ENCODE measurements at regions not wholly inside any gene's neighbourhood (a gene's known extent, or its start where the extent isn't known, plus 50 kb on each side); places are given as distances from the start of the nearest gene placed in this dataset.

- no peak overlapping the region for H2AFZ ChIP-seq (ENCODE audit: control insufficient read depth, low read length)
- H3K79me2 ChIP-seq (ENCODE audit: control insufficient read depth, insufficient read depth, low read length) = no peaks in the 10 kb centered on the region
- no peak for TF ChIP-seq CTCF (optimal IDR thresholded peaks at IDR 0.05 in 1 of 3, IDR thresholded peaks at IDR 0.05 in 1 of 3, conservative IDR thresholded peaks at IDR 0.05 in 1 of 3; ENCODE audit: extremely low read depth in 1 of 3, insufficient read depth in 2 of 3, low read length in 3 of 3)
- TF ChIP-seq EZH2 (IDR thresholded peaks at IDR 0.05; ENCODE audit: low read length) = no peak
- no peaks in the 10 kb centered on the region for H3K27me3 ChIP-seq (ENCODE audit: control insufficient read depth, extremely low read depth, insufficient read depth, low read length)
- no peak overlapping the region for H3K27ac ChIP-seq (ENCODE audit: control insufficient read depth, insufficient read depth, low read length)
- H3K4me2 ChIP-seq (ENCODE audit: control insufficient read depth, extremely low read depth, insufficient read depth, low read depth, low read length) = no peak overlapping the region
- H3K9me1 ChIP-seq (ENCODE audit: control insufficient read depth, extremely low read depth, insufficient read depth, low read length) = no peaks in the 10 kb centered on the region
- no peaks in the 10 kb centered on the region for H3K4me1 ChIP-seq (ENCODE audit: control insufficient read depth, extremely low read depth, insufficient read depth, low read length)
- H3K9ac ChIP-seq (ENCODE audit: control insufficient read depth, extremely low read depth, insufficient read depth, low read length) = no peak overlapping the region
- H3K4me3 ChIP-seq (ENCODE audit: control insufficient read depth in 2 of 3, extremely low read depth in 1 of 3, insufficient read depth in 2 of 3, low read depth in 1 of 3, low read length in 3 of 3) = no peak overlapping the region
- no peaks in the 10 kb centered on the region for H4K20me1 ChIP-seq (ENCODE audit: control insufficient read depth, extremely low read depth, insufficient read depth, low read length)
- H3K36me3 ChIP-seq (ENCODE audit: control insufficient read depth in 2 of 2, extremely low read depth in 1 of 2, insufficient read depth in 2 of 2, low read length in 2 of 2) = no peaks in the 10 kb centered on the region
- DNase-seq (ENCODE audit: low read depth, low spot score) (no peak), FAIRE-seq (no peak)
- no peaks in the 10 kb centered on the region for H3K9me3 ChIP-seq (ENCODE audit: control insufficient read depth, low read depth, low read length)
- dilution Hi-C loops (cut with MboI; ENCODE audit: extremely low pct_ligation_motif_present, low sequenced_read_pairs) = no loop called here
Measured at GRCh38 chr2:210762604-210763588, 206.5 kb downstream of the CPS1 start.

DNA sequence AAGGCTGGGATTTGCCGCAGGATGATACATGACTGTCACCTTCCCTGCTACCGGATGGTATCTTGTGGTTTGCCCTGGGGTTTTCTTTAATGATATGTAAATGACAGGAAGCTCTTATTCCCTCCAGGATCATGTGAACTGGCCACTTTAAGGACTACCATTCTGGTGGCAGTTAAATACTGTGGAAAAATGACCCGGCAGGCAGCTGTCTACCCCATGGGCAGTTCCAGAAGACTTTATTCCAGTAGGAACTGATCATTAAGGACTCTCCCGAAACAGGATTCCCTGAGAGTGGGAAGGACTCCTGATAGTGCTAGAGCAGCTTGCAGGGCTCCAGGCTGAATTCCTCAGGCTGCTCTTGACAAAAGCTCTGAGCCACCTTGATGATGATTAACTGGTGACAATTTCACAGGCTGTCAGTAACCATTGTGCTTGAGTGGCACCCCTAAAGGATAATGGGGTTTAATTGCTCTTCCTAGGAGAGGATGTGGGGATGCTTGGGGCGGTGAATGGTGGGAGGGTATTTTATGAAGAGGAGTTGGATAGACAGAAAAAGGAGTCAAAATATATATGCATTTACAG lies 212.0 kb downstream of the CPS1 start:
- Histone ChIP-seq H3K27ac (ENCODE audit: control insufficient read depth, insufficient read depth, low read length) (no peak overlapping the region), H3K9me1 (ENCODE audit: control insufficient read depth, extremely low read depth, insufficient read depth, low read length) (no peaks in the 10 kb centered on the region), H3K27me3 (ENCODE audit: control insufficient read depth, extremely low read depth, insufficient read depth, low read length) (no peaks in the 10 kb centered on the region), H3K9me3 (ENCODE audit: control insufficient read depth, low read depth, low read length) (no peaks in the 10 kb centered on the region), H3K4me2 (ENCODE audit: control insufficient read depth, extremely low read depth, insufficient read depth, low read depth, low read length) (no peak overlapping the region), H3K79me2 (ENCODE audit: control insufficient read depth, insufficient read depth, low read length) (no peaks in the 10 kb centered on the region), H4K20me1 (ENCODE audit: control insufficient read depth, extremely low read depth, insufficient read depth, low read length) (no peaks in the 10 kb centered on the region), H2AFZ (ENCODE audit: control insufficient read depth, low read length) (no peak overlapping the region), H3K4me1 (ENCODE audit: control insufficient read depth, extremely low read depth, insufficient read depth, low read length) (no peaks in the 10 kb centered on the region), H3K4me3 (ENCODE audit: control insufficient read depth in 2 of 3, extremely low read depth in 1 of 3, insufficient read depth in 2 of 3, low read depth in 1 of 3, low read length in 3 of 3) (no peak overlapping the region), H3K9ac (ENCODE audit: control insufficient read depth, extremely low read depth, insufficient read depth, low read length) (no peak overlapping the region), H3K36me3 (ENCODE audit: control insufficient read depth in 2 of 2, extremely low read depth in 1 of 2, insufficient read depth in 2 of 2, low read length in 2 of 2) (no peaks in the 10 kb centered on the region)
- FAIRE-seq (no peak), DNase-seq (ENCODE audit: low read depth, low spot score) (no peak)
- TF ChIP-seq CTCF (optimal IDR thresholded peaks at IDR 0.05 in 1 of 3, IDR thresholded peaks at IDR 0.05 in 1 of 3, conservative IDR thresholded peaks at IDR 0.05 in 1 of 3; ENCODE audit: extremely low read depth in 1 of 3, insufficient read depth in 2 of 3, low read length in 3 of 3) (no peak), EZH2 (IDR thresholded peaks at IDR 0.05; ENCODE audit: low read length) (no peak)
- dilution Hi-C loops (cut with MboI; ENCODE audit: extremely low pct_ligation_motif_present, low sequenced_read_pairs) = no loop called here

Measured in keratinocyte (primary cell).